ENCODE measurements at regions not wholly inside any gene's neighbourhood (a gene's known extent, or its start where the extent isn't known, plus 50 kb on each side); places are given as distances from the start of the nearest gene placed in this dataset.

DNA sequence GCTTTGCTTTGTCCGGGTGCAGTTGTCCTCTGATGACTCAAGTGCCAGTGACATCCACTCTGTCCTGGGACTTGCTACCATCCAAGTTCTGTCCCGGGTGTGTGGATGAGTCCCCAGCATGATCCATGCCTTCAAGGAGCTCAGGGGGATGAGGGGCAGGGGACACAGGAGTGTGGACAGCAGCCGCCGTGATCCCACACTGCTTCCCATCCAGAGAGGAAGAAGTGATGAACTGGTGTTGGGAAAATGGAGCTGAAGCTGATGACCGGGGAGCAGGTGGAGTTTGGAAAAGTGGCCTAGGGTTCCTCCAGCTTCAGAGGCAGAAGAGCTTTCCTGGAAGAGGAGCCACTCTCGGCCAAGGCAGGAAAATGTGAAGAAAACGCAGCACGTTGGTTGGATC, 249.6 kb upstream of the TNRC6C start:
- H3K27ac ChIP-seq: no peak overlapping the region
- TF ChIP-seq, protein P1, sequence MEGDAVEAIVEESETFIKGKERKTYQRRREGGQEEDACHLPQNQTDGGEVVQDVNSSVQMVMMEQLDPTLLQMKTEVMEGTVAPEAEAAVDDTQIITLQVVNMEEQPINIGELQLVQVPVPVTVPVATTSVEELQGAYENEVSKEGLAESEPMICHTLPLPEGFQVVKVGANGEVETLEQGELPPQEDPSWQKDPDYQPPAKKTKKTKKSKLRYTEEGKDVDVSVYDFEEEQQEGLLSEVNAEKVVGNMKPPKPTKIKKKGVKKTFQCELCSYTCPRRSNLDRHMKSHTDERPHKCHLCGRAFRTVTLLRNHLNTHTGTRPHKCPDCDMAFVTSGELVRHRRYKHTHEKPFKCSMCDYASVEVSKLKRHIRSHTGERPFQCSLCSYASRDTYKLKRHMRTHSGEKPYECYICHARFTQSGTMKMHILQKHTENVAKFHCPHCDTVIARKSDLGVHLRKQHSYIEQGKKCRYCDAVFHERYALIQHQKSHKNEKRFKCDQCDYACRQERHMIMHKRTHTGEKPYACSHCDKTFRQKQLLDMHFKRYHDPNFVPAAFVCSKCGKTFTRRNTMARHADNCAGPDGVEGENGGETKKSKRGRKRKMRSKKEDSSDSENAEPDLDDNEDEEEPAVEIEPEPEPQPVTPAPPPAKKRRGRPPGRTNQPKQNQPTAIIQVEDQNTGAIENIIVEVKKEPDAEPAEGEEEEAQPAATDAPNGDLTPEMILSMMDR (conservative IDR thresholded peaks at IDR 0.05): no peak

DNA sequence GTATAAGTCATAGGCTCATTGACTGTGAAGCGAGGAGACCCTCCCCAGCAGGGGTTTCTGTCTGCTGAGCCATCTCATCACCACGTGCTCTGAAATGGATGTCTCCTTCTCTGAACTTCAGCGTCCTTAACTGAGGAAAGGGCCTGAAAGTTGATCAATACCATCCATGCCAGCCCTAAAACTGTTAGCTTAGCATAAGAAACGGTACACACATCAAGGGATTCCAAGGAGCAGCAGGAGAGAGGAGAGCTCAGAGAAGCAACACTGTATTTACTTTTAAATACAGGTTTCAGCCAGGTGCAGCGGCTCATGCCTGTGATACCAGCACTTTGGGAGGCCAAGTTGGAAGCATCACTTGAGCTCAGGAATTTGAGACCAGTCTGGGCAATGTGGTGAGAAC, 248.9 kb upstream of the TNRC6C start:
- H3K27ac ChIP-seq: no peak overlapping the region
- TF ChIP-seq, protein P1 (conservative IDR thresholded peaks at IDR 0.05): no peak

DNA sequence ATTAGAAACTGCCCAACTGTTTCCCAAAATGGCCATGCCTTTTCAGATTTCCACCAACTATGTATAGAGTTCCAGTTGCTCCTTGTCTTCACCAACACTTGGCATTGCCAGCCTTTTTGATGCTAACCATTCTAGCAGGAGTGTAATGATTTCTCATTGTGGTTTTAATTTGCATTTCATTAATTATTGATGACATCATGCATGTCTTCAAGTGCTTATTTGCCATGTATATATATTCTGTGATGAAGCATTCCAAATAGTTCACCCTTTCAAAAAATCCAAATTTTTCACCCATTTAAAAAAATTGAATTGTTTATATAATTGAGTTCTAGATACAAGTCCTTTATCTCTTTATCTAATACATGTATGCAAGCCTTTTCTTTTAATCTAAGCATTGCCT, 245.9 kb upstream of the TNRC6C start:
- H3K27ac ChIP-seq: no peak overlapping the region
- TF ChIP-seq, protein P1 (conservative IDR thresholded peaks at IDR 0.05): no peak

DNA sequence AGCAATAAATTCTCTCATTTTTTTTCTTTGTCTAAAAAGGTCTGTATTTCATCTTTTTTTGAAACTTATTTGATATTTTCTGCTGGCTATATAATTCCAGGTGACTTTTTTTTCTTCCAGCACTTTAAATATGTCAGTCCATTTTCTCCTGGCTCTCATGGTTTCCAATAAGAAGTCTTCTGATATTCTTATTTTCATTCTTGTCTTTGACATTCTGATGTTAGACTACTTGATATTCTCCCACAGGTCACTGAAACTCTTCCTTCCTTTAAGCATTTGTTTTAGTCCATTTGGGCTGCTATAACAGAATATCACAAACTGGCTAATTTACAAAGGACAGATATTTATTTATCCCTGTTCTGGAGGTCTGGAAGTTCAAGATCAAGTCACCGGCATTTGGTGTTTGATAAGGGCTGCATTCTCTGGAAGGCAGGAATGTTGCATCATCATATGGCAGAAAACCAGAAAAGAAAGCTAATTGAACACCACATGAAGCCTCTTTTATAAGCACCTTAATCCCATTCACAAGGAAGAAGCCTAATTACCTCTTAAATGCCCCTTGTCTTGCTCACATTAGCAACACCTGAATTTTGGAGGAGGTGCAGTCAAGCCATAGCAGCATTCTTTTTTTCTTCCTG, 242.1 kb upstream of the TNRC6C start:
- TF ChIP-seq, protein P1 (conservative IDR thresholded peaks at IDR 0.05): no peak
- H3K27ac ChIP-seq: no peak overlapping the region

DNA sequence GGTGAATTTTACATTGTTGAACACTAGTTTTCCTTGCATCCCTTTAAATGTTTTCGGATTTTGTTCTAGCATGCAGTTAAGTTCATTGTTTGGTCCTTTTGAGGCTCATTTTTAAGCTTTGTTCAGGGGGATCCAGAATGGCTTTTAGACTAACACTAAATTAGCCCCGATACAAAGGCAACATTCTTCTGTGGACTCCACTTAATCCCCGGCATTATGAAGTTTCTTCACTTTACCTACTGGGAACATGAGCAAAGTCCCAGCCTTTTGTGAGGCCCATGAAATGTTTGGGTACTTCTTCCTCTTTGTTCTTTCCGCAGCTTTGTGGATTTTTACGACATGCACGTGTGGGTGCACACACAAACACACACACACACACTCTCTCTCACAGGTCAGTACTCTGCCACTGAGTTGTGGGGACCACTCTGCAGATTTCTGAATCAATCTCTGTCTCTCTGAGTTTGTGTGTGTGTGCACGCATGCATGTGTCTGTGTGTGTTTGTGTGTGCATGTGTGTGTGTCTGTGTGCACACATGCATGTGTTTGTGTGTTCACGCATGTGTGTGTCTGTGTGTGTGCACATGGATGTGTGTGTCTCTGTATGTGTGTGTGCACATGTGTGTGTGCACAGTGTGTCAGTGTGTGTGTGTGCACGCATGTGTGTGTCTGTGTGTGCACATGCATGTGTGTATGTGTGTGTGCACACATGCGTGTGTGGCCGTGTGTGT, 240.4 kb upstream of the TNRC6C start:
- H3K27ac ChIP-seq: no peak overlapping the region
- TF ChIP-seq, protein P1 (conservative IDR thresholded peaks at IDR 0.05): no peak

DNA sequence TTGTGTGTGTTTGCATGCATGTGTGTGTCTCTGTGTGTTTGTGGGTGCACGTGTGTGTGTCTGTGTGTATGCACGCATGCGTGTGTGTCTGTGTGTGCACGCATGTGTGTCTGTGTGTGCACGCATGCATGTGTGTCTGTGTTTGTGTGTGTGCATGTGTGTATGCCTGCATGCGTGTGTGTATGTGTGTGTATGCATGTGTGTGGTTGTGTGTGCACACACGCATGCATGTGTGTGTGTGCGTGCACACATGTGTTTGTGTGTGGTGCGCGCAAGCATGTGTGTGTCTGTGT, 239.9 kb upstream of the TNRC6C start:
- TF ChIP-seq, protein P1 (conservative IDR thresholded peaks at IDR 0.05): no peak
- no peak overlapping the region for H3K27ac ChIP-seq

DNA sequence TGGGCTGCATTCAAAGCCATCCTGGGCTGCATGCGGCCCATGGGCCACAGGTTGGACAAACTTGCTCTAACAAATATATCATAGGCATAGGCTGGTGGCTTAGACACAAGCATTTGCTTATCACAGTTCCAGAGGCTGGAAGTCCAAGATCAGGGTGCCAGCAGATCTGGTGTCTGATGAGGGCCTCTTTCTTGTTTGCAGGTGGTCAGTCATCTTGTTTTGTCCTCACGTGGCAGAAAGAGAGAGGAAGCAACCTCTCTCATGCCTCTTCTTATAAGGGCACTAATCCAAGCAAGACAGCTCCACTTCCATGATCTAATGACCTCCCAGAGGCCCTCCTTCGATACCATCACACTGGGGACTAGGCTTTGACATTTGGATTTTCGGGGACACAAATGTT, 238.7 kb upstream of the TNRC6C start:
- TF ChIP-seq, protein P1 (conservative IDR thresholded peaks at IDR 0.05): no peak
- H3K27ac ChIP-seq: no peak overlapping the region

Data from VCaP (cell line).